ENCODE measurements at regions not wholly inside any gene's neighbourhood (a gene's known extent, or its start where the extent isn't known, plus 50 kb on each side); places are given as distances from the start of the nearest gene placed in this dataset.

DNA sequence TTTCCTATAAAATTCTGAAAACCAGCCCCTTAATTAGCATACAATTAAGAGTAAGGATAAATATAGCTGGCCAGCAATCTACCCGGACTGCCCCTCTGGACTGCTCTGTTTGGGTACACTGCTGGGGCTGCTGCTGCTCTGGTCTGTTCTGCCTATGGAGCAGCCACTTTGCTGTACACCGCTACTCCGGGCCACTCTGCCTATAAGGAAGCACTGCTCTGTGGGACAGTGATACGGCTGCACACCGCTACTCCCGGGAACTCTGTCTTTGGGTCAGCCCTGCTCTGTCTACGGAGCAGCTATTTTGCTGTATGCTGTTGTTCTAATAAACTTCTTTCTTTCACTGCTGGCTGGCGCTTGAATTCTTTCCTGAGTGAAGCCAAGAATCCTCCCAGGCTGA, 316.5 kb upstream of the PLSCR5 start:
- no peak for DNase-seq (ENCODE audit: low read depth)
- TF ChIP-seq, protein P1, sequence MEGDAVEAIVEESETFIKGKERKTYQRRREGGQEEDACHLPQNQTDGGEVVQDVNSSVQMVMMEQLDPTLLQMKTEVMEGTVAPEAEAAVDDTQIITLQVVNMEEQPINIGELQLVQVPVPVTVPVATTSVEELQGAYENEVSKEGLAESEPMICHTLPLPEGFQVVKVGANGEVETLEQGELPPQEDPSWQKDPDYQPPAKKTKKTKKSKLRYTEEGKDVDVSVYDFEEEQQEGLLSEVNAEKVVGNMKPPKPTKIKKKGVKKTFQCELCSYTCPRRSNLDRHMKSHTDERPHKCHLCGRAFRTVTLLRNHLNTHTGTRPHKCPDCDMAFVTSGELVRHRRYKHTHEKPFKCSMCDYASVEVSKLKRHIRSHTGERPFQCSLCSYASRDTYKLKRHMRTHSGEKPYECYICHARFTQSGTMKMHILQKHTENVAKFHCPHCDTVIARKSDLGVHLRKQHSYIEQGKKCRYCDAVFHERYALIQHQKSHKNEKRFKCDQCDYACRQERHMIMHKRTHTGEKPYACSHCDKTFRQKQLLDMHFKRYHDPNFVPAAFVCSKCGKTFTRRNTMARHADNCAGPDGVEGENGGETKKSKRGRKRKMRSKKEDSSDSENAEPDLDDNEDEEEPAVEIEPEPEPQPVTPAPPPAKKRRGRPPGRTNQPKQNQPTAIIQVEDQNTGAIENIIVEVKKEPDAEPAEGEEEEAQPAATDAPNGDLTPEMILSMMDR (conservative IDR thresholded peaks at IDR 0.05; ENCODE audit: low read depth, low read length) = no peak
- no peak overlapping the region for H3K4me3 ChIP-seq (ENCODE audit: low read depth, low read length)

DNA sequence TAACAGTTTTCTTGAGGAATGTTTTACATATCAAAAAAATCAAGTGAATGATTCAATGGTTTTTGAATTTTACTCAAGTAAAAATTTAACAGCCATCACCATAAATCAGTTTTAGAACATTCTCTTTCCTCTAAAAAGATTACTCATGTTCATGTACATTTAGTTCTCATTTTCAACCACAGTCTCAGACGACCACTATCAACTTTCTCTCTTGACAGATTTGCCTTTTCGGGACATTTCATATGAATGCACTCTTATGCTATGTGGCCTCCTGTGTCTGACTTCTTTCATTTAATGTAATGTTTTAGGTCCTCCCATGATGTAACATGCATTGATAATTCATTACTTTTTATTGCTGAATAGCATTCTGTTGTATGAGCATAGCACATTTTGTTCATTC, 309.3 kb upstream of the PLSCR5 start:
- no peak for DNase-seq (ENCODE audit: low read depth)
- TF ChIP-seq, protein P1 (conservative IDR thresholded peaks at IDR 0.05; ENCODE audit: low read depth, low read length) = no peak
- no peak overlapping the region for H3K4me3 ChIP-seq (ENCODE audit: low read depth, low read length)

DNA sequence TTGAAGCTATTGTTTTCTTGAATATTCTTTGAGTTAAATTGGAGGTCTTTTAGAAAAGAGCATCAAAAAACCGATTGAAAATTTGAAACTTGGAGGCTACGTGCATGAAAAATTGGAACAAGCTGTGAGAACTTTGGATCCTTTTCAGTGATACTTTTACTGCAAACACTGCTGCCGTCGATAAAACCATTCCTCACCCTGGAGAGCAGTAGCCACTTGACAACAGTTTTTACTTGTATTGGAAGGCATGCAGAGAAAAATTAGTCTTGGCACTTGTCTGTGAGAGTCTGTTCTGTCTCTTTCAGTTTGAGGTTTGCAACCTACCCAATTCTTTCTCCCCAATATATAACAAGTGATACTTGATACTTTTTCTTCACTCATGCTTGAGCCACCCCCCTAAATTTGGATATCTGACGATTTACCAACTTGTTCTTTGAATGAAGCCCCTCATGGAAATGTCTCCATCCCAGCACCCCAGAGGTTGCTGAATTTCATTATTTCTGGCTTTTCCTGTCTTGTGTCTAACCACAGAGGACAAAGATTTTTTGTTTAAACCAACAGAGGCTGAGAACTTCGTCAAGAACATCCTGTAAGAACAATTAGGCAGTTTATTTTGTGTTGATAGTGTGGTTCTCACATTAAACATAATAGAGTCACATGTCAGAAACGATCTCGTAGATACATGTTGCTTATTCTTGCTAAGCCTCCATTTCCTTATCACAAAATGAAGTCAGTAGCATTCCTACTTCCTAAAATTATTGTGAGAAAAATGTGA, 307.3 kb upstream of the PLSCR5 start:
- DNase-seq (ENCODE audit: low read depth) = no peak
- TF ChIP-seq, protein P1 (conservative IDR thresholded peaks at IDR 0.05; ENCODE audit: low read depth, low read length) = no peak
- H3K4me3 ChIP-seq (ENCODE audit: low read depth, low read length) = no peak overlapping the region

DNA sequence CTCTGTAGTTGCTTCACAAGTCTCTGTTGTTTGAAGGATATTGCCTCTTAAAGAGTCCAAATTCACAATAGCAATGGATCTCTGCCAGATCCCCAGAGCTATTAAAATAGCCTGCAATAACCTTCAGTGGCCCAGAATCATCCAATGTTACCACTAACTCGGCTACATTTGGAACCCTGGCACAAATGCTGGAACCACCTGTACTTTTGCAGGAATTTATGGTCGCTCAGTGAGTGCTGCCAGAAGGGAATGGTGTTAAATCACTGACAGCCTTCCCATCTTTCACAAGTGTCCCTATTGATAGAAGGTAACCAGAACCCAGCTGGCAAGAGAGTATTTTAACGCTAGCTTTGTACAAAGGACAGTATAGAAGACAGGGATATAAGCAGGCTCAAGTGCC, 298.8 kb upstream of the PLSCR5 start:
- H3K4me3 ChIP-seq (ENCODE audit: low read depth, low read length) = no peak overlapping the region
- no peak for DNase-seq (ENCODE audit: low read depth)
- TF ChIP-seq, protein P1 (conservative IDR thresholded peaks at IDR 0.05; ENCODE audit: low read depth, low read length) = no peak

DNA sequence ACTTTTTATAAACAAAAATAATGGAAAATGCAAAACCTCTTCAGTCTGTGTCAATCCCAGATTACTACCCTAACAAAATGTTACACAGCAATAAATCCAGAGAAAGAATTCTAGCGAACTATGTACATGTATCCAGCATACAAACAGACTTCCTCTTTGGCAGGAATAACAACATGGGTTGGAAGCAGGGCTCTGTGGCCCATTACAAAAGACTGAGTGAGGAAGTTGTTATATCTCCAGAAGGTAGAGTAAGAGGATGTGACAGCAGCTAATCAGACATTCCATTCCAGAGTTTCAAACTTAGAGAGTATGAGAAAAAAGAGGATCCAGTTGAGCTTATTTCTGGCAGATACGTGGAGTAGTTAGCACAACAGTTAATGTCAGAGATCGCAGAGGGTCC, 294.0 kb upstream of the PLSCR5 start:
- TF ChIP-seq, protein P1 (conservative IDR thresholded peaks at IDR 0.05; ENCODE audit: low read depth, low read length) = no peak
- H3K4me3 ChIP-seq (ENCODE audit: low read depth, low read length) = no peak overlapping the region
- no peak for DNase-seq (ENCODE audit: low read depth)

DNA sequence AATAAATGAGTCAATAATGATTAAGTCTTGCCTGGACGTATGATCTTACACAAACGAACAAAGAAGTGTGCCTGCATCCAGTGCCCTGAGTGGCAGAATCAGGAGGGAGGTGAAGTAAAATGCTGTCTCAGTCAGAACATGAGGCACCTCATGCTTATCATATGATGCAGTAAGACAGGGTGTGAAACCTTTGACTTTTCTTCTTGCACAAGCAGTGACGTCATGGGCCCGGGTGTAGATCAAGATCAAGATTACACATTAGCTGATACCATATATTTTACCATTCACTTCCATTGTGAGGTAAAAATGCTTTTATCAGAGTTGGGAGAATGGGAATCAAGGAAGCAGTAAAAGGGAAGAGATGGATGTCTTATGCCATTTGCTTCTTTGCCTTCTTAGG, 291.6 kb upstream of the PLSCR5 start:
- DNase-seq (ENCODE audit: low read depth) = no peak
- TF ChIP-seq, protein P1 (conservative IDR thresholded peaks at IDR 0.05; ENCODE audit: low read depth, low read length) = no peak

More for the DNA sequence above, 291.6 kb upstream of the PLSCR5 start:
- no peak overlapping the region for H3K4me3 ChIP-seq (ENCODE audit: low read depth, low read length)
